SK-N-SH (cell line): ENCODE measurements at regions not wholly inside any gene's neighbourhood (a gene's known extent, or its start where the extent isn't known, plus 50 kb on each side); places are given as distances from the start of the nearest gene placed in this dataset.

ENCODE experiments used
- CTCF ChIA-PET: fragments of 300-600, 350-600 bp; formaldehyde crosslinking; extraction: SDS; loops from one replicate; lab custom pipeline; 2021; lab: Yijun Ruan, JAX
- POLR2A ChIA-PET: fragments of 350-600 bp; sonication (Branson Sonifier 250); formaldehyde crosslinking; extraction: SDS; loops from one replicate; lab custom pipeline; 2020; ENCODE audit warnings: antibody characterized with exemption, inconsistent platforms; lab: Yijun Ruan, JAX
- DNase-seq: peaks from one replicate; pipeline ENCODE4 v3.0.0; 2012
- H2AFZ ChIP-seq: fragments of 200-600 bp; sonication (generic); 2 replicates; pipeline ENCODE4 v1.8.1; 2016; ENCODE audit warnings: antibody characterized with exemption, mild to moderate bottlenecking, low read depth
- H3F3A ChIP-seq: fragments of 200-600 bp; sonication (generic); replicated peaks from 2 replicates; pipeline ENCODE3; 2016; ENCODE audit warnings: antibody characterized with exemption, mild to moderate bottlenecking; ENCODE audit not compliant: insufficient read depth
- H3K27ac ChIP-seq, 2 experiments: fragments of 200-500 bp in 1 of 2; fragments of 200-600 bp in 1 of 2; sonication (Bioruptor generic) in 1 of 2; sonication (generic), shearing (Covaris generic) in 1 of 2; 2 replicates each; pipeline versions ENCODE4 v1.5.1 to v1.6.1; 2014 to 2016; ENCODE audit warnings: low read depth in 2 of 2, inconsistent platforms in 1 of 2, low read length in 1 of 2, mild to moderate bottlenecking in 1 of 2, mixed read lengths in 1 of 2
- H3K27me3 ChIP-seq: fragments of 200-600 bp; sonication (generic), shearing (Covaris generic); 2 replicates; pipeline ENCODE4 v1.6.1; 2016; ENCODE audit warnings: mixed run types; ENCODE audit not compliant: insufficient read depth
- H3K36me3 ChIP-seq, 2 experiments: fragments of 200-500 bp in 1 of 2; fragments of 200-600 bp in 1 of 2; sonication (Bioruptor generic) in 1 of 2; sonication (generic) in 1 of 2; replicated peaks in 1 of 2; 2 replicates each; pipeline versions ENCODE3 to v1.5.1; 2014 to 2016; ENCODE audit warnings: low read length in 1 of 2, mild to moderate bottlenecking in 1 of 2; ENCODE audit not compliant: insufficient read depth in 2 of 2, control insufficient read depth in 1 of 2
- H3K4me1 ChIP-seq, 2 experiments: fragments of 200-500 bp in 1 of 2; fragments of 200-600 bp in 1 of 2; sonication (Bioruptor generic) in 1 of 2; sonication (generic), shearing (Covaris generic) in 1 of 2; 2 replicates each; pipeline versions ENCODE4 v1.5.1 to v1.6.1; 2014 to 2016; ENCODE audit warnings: low read depth in 1 of 2, low read length in 1 of 2, mixed run types in 1 of 2; ENCODE audit not compliant: insufficient read depth in 2 of 2, control insufficient read depth in 1 of 2
- H3K4me2 ChIP-seq: fragments of 200-600 bp; sonication (generic), shearing (Covaris generic); 2 replicates; pipeline ENCODE4 v1.6.1; 2017; ENCODE audit warnings: mixed run types
- H3K4me3 ChIP-seq, 2 experiments: fragments of 200-500 bp in 1 of 2; fragments of 200-600 bp in 1 of 2; sonication (Bioruptor generic) in 1 of 2; sonication (generic), shearing (Covaris generic) in 1 of 2; 2 replicates each; pipeline versions ENCODE4 v1.5.1 to v1.8.1; 2014 to 2016; ENCODE audit warnings: low read depth in 2 of 2, inconsistent platforms in 1 of 2, low read length in 1 of 2, mild to moderate bottlenecking in 1 of 2, mixed read lengths in 1 of 2, moderate library complexity in 1 of 2
- H3K79me2 ChIP-seq: fragments of 200-600 bp; sonication (generic); 2 replicates; pipeline ENCODE4 v1.8.1; 2017; ENCODE audit warnings: mild to moderate bottlenecking; ENCODE audit not compliant: insufficient read depth
- H3K9ac ChIP-seq: fragments of 200-600 bp; sonication (generic); 2 replicates; pipeline ENCODE4 v1.6.1; 2017; ENCODE audit warnings: mixed run types
- H3K9me2 ChIP-seq: fragments of 200-600 bp; sonication (generic); 2 replicates; pipeline ENCODE4 v1.6.1; 2017; ENCODE audit warnings: mixed run types
- H3K9me3 ChIP-seq: fragments of 200-600 bp; sonication (generic); 2 replicates; pipeline ENCODE4 v1.6.1; 2017; ENCODE audit warnings: mixed run types, mild to moderate bottlenecking, moderate library complexity
- H4K20me1 ChIP-seq: fragments of 200-600 bp; sonication (generic); 2 replicates; pipeline ENCODE4 v1.6.1; 2017; ENCODE audit warnings: mild to moderate bottlenecking, mixed run types; ENCODE audit not compliant: insufficient read depth
- ELF1 ChIP-seq: IDR thresholded peaks from 2 replicates; pipeline ENCODE4 v1.4.0; 2012
- EP300 ChIP-seq, 2 experiments: IDR thresholded peaks; 2 replicates each; pipeline versions ENCODE4 v1.4.0 to v1.6.1; 2012; ENCODE audit warnings: borderline replicate concordance in 1 of 2, low read depth in 1 of 2, low read length in 1 of 2
- FOSL2 ChIP-seq: IDR thresholded peaks from 2 replicates; pipeline ENCODE4 v1.4.0; 2012; ENCODE audit warnings: low read depth, mild to moderate bottlenecking, moderate library complexity, borderline replicate concordance
- FOXM1 ChIP-seq: IDR thresholded peaks from 2 replicates; pipeline ENCODE4 v1.4.0; 2012; ENCODE audit warnings: low read depth, mild to moderate bottlenecking
- GATA2 ChIP-seq: sonication (generic); formaldehyde crosslinking; IDR thresholded peaks from 2 replicates; pipeline ENCODE4 v1.5.0; 2020; ENCODE audit warnings: mild to moderate bottlenecking, missing genetic modification reagents
- JUND ChIP-seq: IDR thresholded peaks from 2 replicates; pipeline ENCODE4 v1.4.0; 2012
- MEF2A ChIP-seq: IDR thresholded peaks from 2 replicates; pipeline ENCODE4 v1.4.0; 2012; ENCODE audit warnings: low read depth, borderline replicate concordance
- NRF1 ChIP-seq: IDR thresholded peaks from 2 replicates; pipeline ENCODE4 v1.6.1; 2012; ENCODE audit warnings: low read depth, mild to moderate bottlenecking, low read length
- POLR2AphosphoS5 ChIP-seq: IDR thresholded peaks from 2 replicates; pipeline ENCODE4 v1.6.1; 2012; ENCODE audit warnings: low read depth, low read length
- RFX5 ChIP-seq: IDR thresholded peaks from 2 replicates; pipeline ENCODE4 v1.6.1; 2012; ENCODE audit warnings: mild to moderate bottlenecking, improper control_type of control experiment, low read length
- TEAD4 ChIP-seq: IDR thresholded peaks from 2 replicates; pipeline ENCODE4 v1.4.0; 2012; ENCODE audit warnings: mild to moderate bottlenecking, borderline replicate concordance; ENCODE audit not compliant: insufficient read depth
- WGBS: methylation state at CpG from one replicate; pipeline ENCODE4 v1.1.6; 2017; ENCODE audit warnings: low lambda C conversion rate; 5-methylcytosine and 5-hydroxymethylcytosine counted together
- TF ChIP-seq, protein P1 (sequence below): IDR thresholded peaks from 2 replicates; pipeline ENCODE4 v1.4.0; 2012; ENCODE audit warnings: low read depth
- TF ChIP-seq, protein P2 (sequence below): IDR thresholded peaks from 2 replicates; pipeline ENCODE4; 2012
- TF ChIP-seq, protein P3 (sequence below): IDR thresholded peaks from 2 replicates; pipeline ENCODE4 v1.4.0; 2012; ENCODE audit warnings: low read depth, borderline replicate concordance

DNA sequence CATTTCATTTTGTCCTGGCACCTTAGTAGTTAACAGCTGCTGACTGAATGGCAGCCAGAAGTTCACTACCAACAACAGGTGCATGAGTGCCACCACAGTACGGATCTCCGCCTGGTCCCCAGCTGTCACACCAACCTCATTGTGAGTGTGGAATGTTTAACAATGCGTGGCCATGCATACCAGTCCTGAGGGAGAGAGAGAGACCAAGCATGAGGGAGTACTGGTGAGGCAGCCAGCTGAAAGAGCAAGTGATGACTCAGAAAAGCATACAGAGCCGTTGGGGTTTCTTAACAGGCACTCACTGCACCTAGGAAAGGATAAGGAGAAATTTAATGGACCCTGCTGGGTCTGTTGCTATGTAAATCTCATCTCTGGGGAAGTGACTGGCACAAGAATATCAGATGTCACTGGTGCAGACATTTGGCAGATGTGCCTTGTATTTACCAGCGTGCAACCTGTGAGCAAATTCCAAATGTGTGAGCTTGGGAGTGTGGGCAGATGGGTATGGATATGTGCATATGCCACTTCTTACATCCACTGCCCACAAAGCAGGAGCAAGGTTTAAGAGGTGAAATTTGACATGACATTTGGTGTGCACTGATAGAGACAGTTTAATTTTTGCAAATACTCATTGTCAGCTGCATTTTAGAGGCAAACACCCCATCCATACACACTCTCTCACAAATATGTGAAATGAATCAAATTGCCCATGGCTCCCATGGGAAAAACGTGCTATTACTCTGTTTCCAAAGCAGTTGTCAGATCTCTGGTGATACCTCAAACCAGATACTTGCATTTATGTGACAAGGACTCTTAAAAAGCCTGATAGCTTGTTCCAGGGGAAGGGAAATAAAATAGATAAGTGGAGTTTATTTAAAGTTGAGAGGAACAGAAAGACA, 245.2 kb upstream of the ARPP21 start (continued):
- TF ChIP-seq TEAD4, result no peak
- TF ChIP-seq, protein P1, sequence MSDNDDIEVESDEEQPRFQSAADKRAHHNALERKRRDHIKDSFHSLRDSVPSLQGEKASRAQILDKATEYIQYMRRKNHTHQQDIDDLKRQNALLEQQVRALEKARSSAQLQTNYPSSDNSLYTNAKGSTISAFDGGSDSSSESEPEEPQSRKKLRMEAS, result no peak
- TF ChIP-seq ELF1, result no peak
- no peak for TF ChIP-seq FOXM1

DNA sequence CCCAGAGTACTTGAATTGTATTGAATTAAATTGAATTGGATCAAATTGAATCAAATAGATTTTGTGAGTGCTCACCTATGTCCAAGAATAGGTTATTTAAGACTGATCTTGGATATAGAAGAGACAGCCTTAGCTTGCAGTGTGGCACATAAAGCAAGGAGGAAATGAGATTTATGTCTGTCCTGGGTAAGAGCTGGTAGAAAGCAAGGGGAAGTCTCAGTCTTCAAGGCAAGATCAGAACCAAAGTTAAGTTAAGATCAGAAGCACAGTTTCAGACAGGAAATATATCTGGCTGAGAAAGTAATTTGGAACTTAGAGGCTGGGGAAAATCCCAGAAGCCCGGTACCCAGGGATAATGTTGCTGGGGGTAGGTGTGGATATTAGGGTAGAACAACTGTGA, 244.4 kb upstream of the ARPP21 start:
- Histone ChIP-seq H3K9me3 (no peaks in the 10 kb centered on the region), H4K20me1 (no peaks in the 10 kb centered on the region), H3K4me3 (no peak overlapping the region), H3K4me2 (no peak overlapping the region), H3K27ac (no peak overlapping the region), H3K9ac (no peak overlapping the region), H2AFZ (no peak overlapping the region), H3K9me2 (no peaks in the 10 kb centered on the region), H3K79me2 (no peaks in the 10 kb centered on the region), H3K4me1 (peaks cover 0 to 6% of the 10 kb centered on the region in 2 experiments; a peak in 1 of 4 replicates), H3K36me3 (no peaks in the 10 kb centered on the region), H3F3A (no peaks in the 10 kb centered on the region), H3K27me3 (no peaks in the 10 kb centered on the region)
- POLR2A ChIA-PET, result no interaction called here
- CTCF ChIA-PET, result no interaction called here
- 76% methylated on average over 1 of the region's 1 CpG for WGBS
- DNase-seq, result no peak
- TF ChIP-seq FOSL2 (no peak), NRF1 (no peak), EP300 (IDR thresholded peaks at IDR 0.05; ENCODE audit: borderline replicate concordance in 1 of 2, low read depth in 1 of 2, low read length in 1 of 2) (no peak), FOXM1 (no peak), RFX5 (no peak), GATA2 (CRISPR knock-in tag) (no peak), POLR2AphosphoS5 (no peak), MEF2A (no peak), JUND (no peak)
- TF ChIP-seq, protein P2, sequence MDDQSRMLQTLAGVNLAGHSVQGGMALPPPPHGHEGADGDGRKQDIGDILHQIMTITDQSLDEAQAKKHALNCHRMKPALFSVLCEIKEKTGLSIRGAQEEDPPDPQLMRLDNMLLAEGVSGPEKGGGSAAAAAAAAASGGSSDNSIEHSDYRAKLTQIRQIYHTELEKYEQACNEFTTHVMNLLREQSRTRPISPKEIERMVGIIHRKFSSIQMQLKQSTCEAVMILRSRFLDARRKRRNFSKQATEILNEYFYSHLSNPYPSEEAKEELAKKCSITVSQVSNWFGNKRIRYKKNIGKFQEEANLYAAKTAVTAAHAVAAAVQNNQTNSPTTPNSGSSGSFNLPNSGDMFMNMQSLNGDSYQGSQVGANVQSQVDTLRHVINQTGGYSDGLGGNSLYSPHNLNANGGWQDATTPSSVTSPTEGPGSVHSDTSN, result no peak
- TF ChIP-seq, protein P3, sequence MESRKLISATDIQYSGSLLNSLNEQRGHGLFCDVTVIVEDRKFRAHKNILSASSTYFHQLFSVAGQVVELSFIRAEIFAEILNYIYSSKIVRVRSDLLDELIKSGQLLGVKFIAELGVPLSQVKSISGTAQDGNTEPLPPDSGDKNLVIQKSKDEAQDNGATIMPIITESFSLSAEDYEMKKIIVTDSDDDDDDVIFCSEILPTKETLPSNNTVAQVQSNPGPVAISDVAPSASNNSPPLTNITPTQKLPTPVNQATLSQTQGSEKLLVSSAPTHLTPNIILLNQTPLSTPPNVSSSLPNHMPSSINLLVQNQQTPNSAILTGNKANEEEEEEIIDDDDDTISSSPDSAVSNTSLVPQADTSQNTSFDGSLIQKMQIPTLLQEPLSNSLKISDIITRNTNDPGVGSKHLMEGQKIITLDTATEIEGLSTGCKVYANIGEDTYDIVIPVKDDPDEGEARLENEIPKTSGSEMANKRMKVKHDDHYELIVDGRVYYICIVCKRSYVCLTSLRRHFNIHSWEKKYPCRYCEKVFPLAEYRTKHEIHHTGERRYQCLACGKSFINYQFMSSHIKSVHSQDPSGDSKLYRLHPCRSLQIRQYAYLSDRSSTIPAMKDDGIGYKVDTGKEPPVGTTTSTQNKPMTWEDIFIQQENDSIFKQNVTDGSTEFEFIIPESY, result no peak
